Astrocyte of the spinal cord (primary cell): ENCODE measurements at regions not wholly inside any gene's neighbourhood (a gene's known extent, or its start where the extent isn't known, plus 50 kb on each side); places are given as distances from the start of the nearest gene placed in this dataset.

ENCODE experiments used
- DNase-seq: peaks from one replicate; pipeline ENCODE4 v3.0.0; 2011; ENCODE audit warnings: low read depth, low spot score
- H3K4me3 ChIP-seq: 2 replicates; pipeline ENCODE4 v1.5.1; 2011; ENCODE audit warnings: low read depth, mild to moderate bottlenecking, low read length, moderate library complexity
- CTCF ChIP-seq: IDR thresholded peaks from 2 replicates; pipeline ENCODE4 v1.5.1; 2012; ENCODE audit warnings: low read depth, mild to moderate bottlenecking, low read length, inconsistent platforms
- in situ Hi-C: cut with HindIII; loops from 2 replicates; pipeline ENCODE4 v1.10.0; 2017; ENCODE audit warnings: low sequenced_read_pairs

- in situ Hi-C loops, result no loop called here
- no peak overlapping the region for H3K4me3 ChIP-seq
- DNase-seq, result no peak
- no peak for TF ChIP-seq CTCF
These were observed 156.3 kb upstream of the FST start for GRCh38 chr5:53323943-53324642.

- in situ Hi-C loops, result no loop called here
- DNase-seq, result no peak
- no peak for TF ChIP-seq CTCF
- no peak overlapping the region for H3K4me3 ChIP-seq
These were observed 153.8 kb upstream of the FST start for GRCh38 chr5:53326424-53327153.

GRCh38 chr5:53327811-53328334, 152.6 kb upstream of the FST start:
- in situ Hi-C loops, result no loop called here
- H3K4me3 ChIP-seq, result no peak overlapping the region
- no peak for DNase-seq
- TF ChIP-seq CTCF, result no peak

- in situ Hi-C loops, result no loop called here
- TF ChIP-seq CTCF, result no peak
These were observed 149.9 kb upstream of the FST start for GRCh38 chr5:53330491-53330890.

GRCh38 chr5:53331463-53331862, 149.0 kb upstream of the FST start:
- in situ Hi-C loops, result no loop called here
- TF ChIP-seq CTCF, result no peak
- DNase-seq, result peak; percentile 56
- no peak overlapping the region for H3K4me3 ChIP-seq

More at GRCh38 chr5:53330491-53330890, 149.9 kb upstream of the FST start:
- DNase-seq, result no peak
- no peak overlapping the region for H3K4me3 ChIP-seq

- peak; percentile 26 for DNase-seq
- no peak overlapping the region for H3K4me3 ChIP-seq
- in situ Hi-C loops, result no loop called here
- TF ChIP-seq CTCF, result no peak
These were observed 147.3 kb upstream of the FST start for GRCh38 chr5:53333160-53333559.
